ENCODE measurements at regions not wholly inside any gene's neighbourhood (a gene's known extent, or its start where the extent isn't known, plus 50 kb on each side); places are given as distances from the start of the nearest gene placed in this dataset.

DNA sequence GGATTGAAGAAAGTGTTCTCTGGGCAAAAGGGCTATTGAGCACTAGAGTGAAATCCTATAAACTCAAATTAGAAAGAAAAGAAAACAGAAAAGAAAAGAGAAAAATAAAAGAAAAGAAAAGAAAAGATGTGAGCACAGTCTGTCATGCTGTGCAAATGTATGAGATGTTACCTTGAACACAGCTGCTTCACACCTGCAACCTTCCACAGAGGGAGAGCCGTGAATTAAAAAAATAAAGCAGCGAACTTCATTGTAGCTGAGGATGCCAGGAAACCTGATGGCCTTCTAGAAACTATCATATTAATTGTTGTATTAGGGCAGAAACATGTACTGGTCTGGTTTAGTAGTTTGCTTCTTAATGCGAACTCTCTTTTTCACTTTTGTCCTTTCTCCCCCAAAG is 88.0 kb upstream of the SATB1 start:
- H3K4me3 ChIP-seq (ENCODE audit: low read depth, low read length), result no peak overlapping the region
- TF ChIP-seq CTCF (IDR thresholded peaks at IDR 0.05; ENCODE audit: insufficient read depth, low read length, missing control alignments), result no peak
- POLR2A ChIA-PET, result no interaction called here
- CTCF ChIA-PET, result no interaction called here
- no peak for DNase-seq (ENCODE audit: low read depth, low spot score)

DNA sequence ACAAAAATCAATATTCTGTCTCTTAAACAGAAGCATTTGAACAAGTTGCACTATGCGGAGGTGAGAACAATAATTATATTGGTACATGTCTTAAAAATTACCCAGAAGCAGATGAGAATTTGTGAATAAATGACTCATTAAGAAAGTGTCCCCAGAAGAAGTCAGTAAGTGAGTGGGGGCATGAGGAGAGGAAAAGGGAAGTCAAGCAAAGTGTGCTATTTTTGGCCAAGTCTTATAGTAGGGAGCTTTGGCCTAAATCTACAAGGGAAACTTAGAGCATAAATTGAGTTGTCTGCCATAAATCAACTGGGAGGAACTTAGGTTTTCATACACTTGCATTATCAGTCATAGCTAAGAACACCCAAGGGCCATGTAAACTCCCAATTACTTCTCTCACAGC is 86.9 kb upstream of the SATB1 start:
- POLR2A ChIA-PET, result no interaction called here
- H3K4me3 ChIP-seq (ENCODE audit: low read depth, low read length), result no peak overlapping the region
- TF ChIP-seq CTCF (IDR thresholded peaks at IDR 0.05; ENCODE audit: insufficient read depth, low read length, missing control alignments), result no peak
- DNase-seq (ENCODE audit: low read depth, low spot score), result no peak
- CTCF ChIA-PET, result no interaction called here

GRCh38 chr3:18510947-18511346 is 85.8 kb upstream of the SATB1 start:
- DNase-seq (ENCODE audit: low read depth, low spot score), result no peak
- POLR2A ChIA-PET, result no interaction called here
- CTCF ChIA-PET, result no interaction called here
- no peak overlapping the region for H3K4me3 ChIP-seq (ENCODE audit: low read depth, low read length)
- no peak for TF ChIP-seq CTCF (IDR thresholded peaks at IDR 0.05; ENCODE audit: insufficient read depth, low read length, missing control alignments)

GRCh38 chr3:18507333-18507732 is 82.2 kb upstream of the SATB1 start:
- no peak overlapping the region for H3K4me3 ChIP-seq (ENCODE audit: low read depth, low read length)
- ChIA-PET CTCF (no interaction called here), POLR2A (no interaction called here)
- no peak for TF ChIP-seq CTCF (IDR thresholded peaks at IDR 0.05; ENCODE audit: insufficient read depth, low read length, missing control alignments)
- no peak for DNase-seq (ENCODE audit: low read depth, low spot score)

DNA sequence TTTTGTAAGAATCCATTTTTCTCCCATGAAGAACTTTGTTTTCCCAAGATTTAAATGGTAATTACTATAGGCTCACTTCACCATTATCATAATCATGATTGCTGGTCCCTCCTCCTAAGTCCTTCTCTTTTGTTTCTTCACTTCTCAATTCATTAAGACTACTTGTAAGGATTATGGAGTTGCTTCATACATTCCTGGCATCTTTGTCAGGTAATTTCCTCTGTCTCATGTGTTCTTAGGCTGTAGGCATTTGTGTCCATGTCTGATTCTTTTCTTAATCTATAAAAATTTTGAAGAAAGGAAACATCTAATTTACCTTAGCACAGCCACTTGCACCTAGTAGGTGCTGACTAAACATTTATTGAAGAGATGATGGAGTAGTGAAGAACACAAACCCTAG is 79.9 kb upstream of the SATB1 start:
- ChIA-PET POLR2A (no interaction called here), CTCF (no interaction called here)
- TF ChIP-seq CTCF (IDR thresholded peaks at IDR 0.05; ENCODE audit: insufficient read depth, low read length, missing control alignments), result no peak
- no peak overlapping the region for H3K4me3 ChIP-seq (ENCODE audit: low read depth, low read length)
- DNase-seq (ENCODE audit: low read depth, low spot score), result no peak

DNA sequence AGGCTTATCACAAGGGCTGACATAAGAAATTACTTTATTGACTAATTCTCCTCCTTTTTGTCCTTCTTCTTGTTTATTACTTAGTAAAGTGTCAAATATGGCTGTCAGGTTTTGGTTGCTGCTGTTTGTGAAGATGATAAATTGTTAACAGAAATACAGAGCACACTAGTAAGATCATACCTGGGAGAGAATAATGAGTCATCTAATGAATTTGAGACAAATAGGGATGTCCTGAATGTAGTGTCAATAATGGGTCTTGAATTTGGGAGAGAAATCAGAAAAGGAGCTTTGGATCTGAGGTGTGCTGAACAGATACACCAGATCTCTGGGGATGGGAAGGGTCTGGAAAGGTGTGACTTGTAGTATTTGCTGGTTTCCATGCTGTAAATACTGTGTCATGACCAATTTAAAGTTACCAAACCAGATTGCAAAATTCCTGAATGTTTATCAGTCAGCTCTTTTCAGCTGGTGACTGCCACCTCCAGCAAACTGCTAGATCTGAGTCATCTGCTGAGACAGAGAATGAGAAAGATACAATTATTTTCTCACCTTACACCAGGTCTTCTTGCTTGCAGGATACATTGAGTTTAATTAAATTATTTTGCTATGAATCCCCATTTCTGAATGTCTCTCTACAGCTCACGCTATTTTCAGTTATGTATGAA is 76.7 kb upstream of the SATB1 start:
- no peak for TF ChIP-seq CTCF (IDR thresholded peaks at IDR 0.05; ENCODE audit: insufficient read depth, low read length, missing control alignments)
- H3K4me3 ChIP-seq (ENCODE audit: low read depth, low read length), result no peak overlapping the region
- ChIA-PET CTCF (no interaction called here), POLR2A (no interaction called here)
- no peak for DNase-seq (ENCODE audit: low read depth, low spot score)

Data from AG04449 (cell line).